SK-N-SH (cell line): ENCODE measurements at regions not wholly inside any gene's neighbourhood (a gene's known extent, or its start where the extent isn't known, plus 50 kb on each side); places are given as distances from the start of the nearest gene placed in this dataset.

Source experiments
- FOXM1 ChIP-seq: IDR thresholded peaks from 2 replicates; pipeline ENCODE4 v1.4.0; 2012; ENCODE audit warnings: low read depth, mild to moderate bottlenecking
- MXI1 ChIP-seq: IDR thresholded peaks from 2 replicates; pipeline ENCODE4 v1.6.1; 2012; ENCODE audit warnings: mild to moderate bottlenecking, low read depth, low read length, improper control_type of control experiment
- POLR2AphosphoS5 ChIP-seq: IDR thresholded peaks from 2 replicates; pipeline ENCODE4 v1.6.1; 2012; ENCODE audit warnings: low read depth, low read length
- RAD21 ChIP-seq: IDR thresholded peaks from 2 replicates; pipeline ENCODE4 v1.6.1; 2012; ENCODE audit warnings: mild to moderate bottlenecking, low read length
- SIN3A ChIP-seq: IDR thresholded peaks from 2 replicates; pipeline ENCODE4 v1.6.1; 2012; ENCODE audit warnings: low read depth, mild to moderate bottlenecking, low read length, moderate library complexity, borderline replicate concordance
- TEAD4 ChIP-seq: IDR thresholded peaks from 2 replicates; pipeline ENCODE4 v1.4.0; 2012; ENCODE audit warnings: mild to moderate bottlenecking, borderline replicate concordance; ENCODE audit not compliant: insufficient read depth
- YY1 ChIP-seq: IDR thresholded peaks from 2 replicates; pipeline ENCODE4 v1.4.0; 2012; ENCODE audit warnings: low read depth, mild to moderate bottlenecking
- TF ChIP-seq, protein P1 (sequence below): fragments of 200-600 bp; sonication (generic); IDR thresholded peaks from 2 replicates; pipeline ENCODE4 v1.6.1; 2017; ENCODE audit warnings: antibody characterized with exemption, mild to moderate bottlenecking, moderate library complexity
- TF ChIP-seq, protein P2 (sequence below): fragments of 150-350 bp; IDR thresholded peaks from 2 replicates; pipeline ENCODE4 v1.6.1; 2016; ENCODE audit warnings: mild to moderate bottlenecking, low read depth, low read length
- TF ChIP-seq, protein P3 (sequence below): IDR thresholded peaks from 2 replicates; pipeline ENCODE4 v1.4.0; 2012; ENCODE audit warnings: low read depth, borderline replicate concordance

DNA sequence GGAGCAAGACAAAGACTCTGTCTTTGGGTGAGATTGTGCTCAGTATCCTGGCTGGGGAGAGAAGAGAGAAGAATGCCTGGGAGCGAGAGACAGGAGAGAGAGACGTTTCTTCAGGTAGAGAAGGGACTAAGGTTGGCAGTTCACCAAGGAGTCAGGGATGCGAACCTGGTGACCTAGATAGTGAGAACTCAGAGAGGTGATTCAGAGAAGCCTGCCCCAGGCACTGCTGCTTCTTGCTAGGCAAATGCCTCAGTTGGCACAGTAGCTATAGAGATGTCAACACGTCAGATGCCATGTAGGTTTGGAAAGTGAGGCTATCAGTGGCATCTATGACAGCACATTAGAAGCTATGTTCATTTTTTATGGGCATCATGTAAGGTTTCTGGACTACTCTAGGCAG lies 231.6 kb upstream of the VLDLR start:
- TF ChIP-seq, protein P1, sequence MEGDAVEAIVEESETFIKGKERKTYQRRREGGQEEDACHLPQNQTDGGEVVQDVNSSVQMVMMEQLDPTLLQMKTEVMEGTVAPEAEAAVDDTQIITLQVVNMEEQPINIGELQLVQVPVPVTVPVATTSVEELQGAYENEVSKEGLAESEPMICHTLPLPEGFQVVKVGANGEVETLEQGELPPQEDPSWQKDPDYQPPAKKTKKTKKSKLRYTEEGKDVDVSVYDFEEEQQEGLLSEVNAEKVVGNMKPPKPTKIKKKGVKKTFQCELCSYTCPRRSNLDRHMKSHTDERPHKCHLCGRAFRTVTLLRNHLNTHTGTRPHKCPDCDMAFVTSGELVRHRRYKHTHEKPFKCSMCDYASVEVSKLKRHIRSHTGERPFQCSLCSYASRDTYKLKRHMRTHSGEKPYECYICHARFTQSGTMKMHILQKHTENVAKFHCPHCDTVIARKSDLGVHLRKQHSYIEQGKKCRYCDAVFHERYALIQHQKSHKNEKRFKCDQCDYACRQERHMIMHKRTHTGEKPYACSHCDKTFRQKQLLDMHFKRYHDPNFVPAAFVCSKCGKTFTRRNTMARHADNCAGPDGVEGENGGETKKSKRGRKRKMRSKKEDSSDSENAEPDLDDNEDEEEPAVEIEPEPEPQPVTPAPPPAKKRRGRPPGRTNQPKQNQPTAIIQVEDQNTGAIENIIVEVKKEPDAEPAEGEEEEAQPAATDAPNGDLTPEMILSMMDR = no peak
- TF ChIP-seq TEAD4 (no peak), MXI1 (no peak), RAD21 (no peak), SIN3A (no peak), YY1 (no peak), FOXM1 (no peak), POLR2AphosphoS5 (no peak)
- TF ChIP-seq, protein P2, sequence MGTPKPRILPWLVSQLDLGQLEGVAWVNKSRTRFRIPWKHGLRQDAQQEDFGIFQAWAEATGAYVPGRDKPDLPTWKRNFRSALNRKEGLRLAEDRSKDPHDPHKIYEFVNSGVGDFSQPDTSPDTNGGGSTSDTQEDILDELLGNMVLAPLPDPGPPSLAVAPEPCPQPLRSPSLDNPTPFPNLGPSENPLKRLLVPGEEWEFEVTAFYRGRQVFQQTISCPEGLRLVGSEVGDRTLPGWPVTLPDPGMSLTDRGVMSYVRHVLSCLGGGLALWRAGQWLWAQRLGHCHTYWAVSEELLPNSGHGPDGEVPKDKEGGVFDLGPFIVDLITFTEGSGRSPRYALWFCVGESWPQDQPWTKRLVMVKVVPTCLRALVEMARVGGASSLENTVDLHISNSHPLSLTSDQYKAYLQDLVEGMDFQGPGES = no peak
- TF ChIP-seq, protein P3, sequence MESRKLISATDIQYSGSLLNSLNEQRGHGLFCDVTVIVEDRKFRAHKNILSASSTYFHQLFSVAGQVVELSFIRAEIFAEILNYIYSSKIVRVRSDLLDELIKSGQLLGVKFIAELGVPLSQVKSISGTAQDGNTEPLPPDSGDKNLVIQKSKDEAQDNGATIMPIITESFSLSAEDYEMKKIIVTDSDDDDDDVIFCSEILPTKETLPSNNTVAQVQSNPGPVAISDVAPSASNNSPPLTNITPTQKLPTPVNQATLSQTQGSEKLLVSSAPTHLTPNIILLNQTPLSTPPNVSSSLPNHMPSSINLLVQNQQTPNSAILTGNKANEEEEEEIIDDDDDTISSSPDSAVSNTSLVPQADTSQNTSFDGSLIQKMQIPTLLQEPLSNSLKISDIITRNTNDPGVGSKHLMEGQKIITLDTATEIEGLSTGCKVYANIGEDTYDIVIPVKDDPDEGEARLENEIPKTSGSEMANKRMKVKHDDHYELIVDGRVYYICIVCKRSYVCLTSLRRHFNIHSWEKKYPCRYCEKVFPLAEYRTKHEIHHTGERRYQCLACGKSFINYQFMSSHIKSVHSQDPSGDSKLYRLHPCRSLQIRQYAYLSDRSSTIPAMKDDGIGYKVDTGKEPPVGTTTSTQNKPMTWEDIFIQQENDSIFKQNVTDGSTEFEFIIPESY = no peak
